ENCODE measurements at regions not wholly inside any gene's neighbourhood (a gene's known extent, or its start where the extent isn't known, plus 50 kb on each side); places are given as distances from the start of the nearest gene placed in this dataset.

DNA sequence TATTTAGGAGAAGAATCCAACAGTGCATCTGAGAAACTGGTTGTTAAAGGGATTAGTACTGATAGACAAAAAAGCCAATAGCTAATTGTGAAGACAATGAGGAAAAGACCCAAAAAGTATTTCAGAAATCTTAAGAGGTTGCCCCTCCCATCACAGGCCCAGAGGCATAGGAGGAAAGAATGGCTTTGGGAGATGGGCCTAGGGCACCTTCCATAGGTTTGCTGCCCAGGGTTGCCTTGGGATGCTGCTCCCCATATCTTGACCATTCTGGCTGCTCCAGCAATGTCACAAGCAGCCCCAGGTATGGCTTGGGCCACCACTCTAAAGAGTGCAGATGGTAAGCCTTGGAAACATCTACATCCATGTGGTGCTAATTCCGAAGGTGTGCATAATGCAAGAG lies 68.7 kb upstream of the CD5L start:
- Histone ChIP-seq H3K4me2 (no peak overlapping the region), H3K9ac (no peak overlapping the region), H4K20me1 (ENCODE audit: insufficient read depth) (no peaks in the 10 kb centered on the region), H2AFZ (ENCODE audit: low read depth) (no peak overlapping the region), H3K36me3 (replicated peaks in 1 of 2; ENCODE audit: control insufficient read depth in 1 of 2, insufficient read depth in 2 of 2, low read length in 1 of 2) (no peaks in the 10 kb centered on the region), H3K79me2 (ENCODE audit: insufficient read depth) (no peaks in the 10 kb centered on the region), H3K9me3 (no peaks in the 10 kb centered on the region), H3K4me3 (ENCODE audit: low read depth in 2 of 2, low read length in 1 of 2) (no peak overlapping the region), H3K27me3 (ENCODE audit: insufficient read depth) (no peaks in the 10 kb centered on the region; the same call in 1 of the 2 replicates), H3K4me1 (ENCODE audit: control insufficient read depth in 1 of 2, insufficient read depth in 2 of 2, low read depth in 1 of 2, low read length in 1 of 2) (no peaks in the 10 kb centered on the region), H3K9me2 (no peaks in the 10 kb centered on the region), H3K27ac (ENCODE audit: low read depth in 2 of 2, low read length in 1 of 2) (no peak overlapping the region), H3F3A (replicated peaks; ENCODE audit: insufficient read depth) (no peaks in the 10 kb centered on the region)
- ChIA-PET POLR2A (no interaction called here), CTCF (interaction anchor here (0.9 kb wide), 1 partner anchor 10 kb away, joined by 3 read pairs; no protein-coding TSS in a partner anchor)
- WGBS (ENCODE audit: low lambda C conversion rate) = 18% methylated on average over 1 of the region's 1 CpG
- no peak for TF ChIP-seq MXI1 (IDR thresholded peaks at IDR 0.05; ENCODE audit: low read depth, low read length)
- TF ChIP-seq, protein P1, sequence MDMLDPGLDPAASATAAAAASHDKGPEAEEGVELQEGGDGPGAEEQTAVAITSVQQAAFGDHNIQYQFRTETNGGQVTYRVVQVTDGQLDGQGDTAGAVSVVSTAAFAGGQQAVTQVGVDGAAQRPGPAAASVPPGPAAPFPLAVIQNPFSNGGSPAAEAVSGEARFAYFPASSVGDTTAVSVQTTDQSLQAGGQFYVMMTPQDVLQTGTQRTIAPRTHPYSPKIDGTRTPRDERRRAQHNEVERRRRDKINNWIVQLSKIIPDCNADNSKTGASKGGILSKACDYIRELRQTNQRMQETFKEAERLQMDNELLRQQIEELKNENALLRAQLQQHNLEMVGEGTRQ (IDR thresholded peaks at IDR 0.05; ENCODE audit: borderline replicate concordance, low read depth, low read length) = no peak
- TF ChIP-seq ELF1 (IDR thresholded peaks at IDR 0.05) = no peak
- TF ChIP-seq CHD2 (IDR thresholded peaks at IDR 0.05; ENCODE audit: low read length, partially characterized antibody) = no peak
- no peak for DNase-seq

GRCh38 chr1:157915859-157916258 lies 74.3 kb upstream of the CD5L start:
- H3K9ac ChIP-seq = no peak overlapping the region
- POLR2A ChIA-PET = no interaction called here

More at GRCh38 chr1:157915859-157916258, 74.3 kb upstream of the CD5L start:
- Histone ChIP-seq H3K27me3 (ENCODE audit: insufficient read depth) (peaks cover 10% of the 10 kb centered on the region; the same call in 1 of the 2 replicates), H3F3A (replicated peaks; ENCODE audit: insufficient read depth) (no peaks in the 10 kb centered on the region), H3K9me2 (no peaks in the 10 kb centered on the region), H3K9me3 (no peaks in the 10 kb centered on the region), H3K79me2 (ENCODE audit: insufficient read depth) (no peaks in the 10 kb centered on the region), H3K4me1 (ENCODE audit: control insufficient read depth in 1 of 2, insufficient read depth in 2 of 2, low read depth in 1 of 2, low read length in 1 of 2) (no peaks in the 10 kb centered on the region), H3K27ac (ENCODE audit: low read depth in 2 of 2, low read length in 1 of 2) (no peak overlapping the region), H2AFZ (ENCODE audit: low read depth) (no peak overlapping the region), H3K4me2 (no peak overlapping the region), H3K36me3 (replicated peaks in 1 of 2; ENCODE audit: control insufficient read depth in 1 of 2, insufficient read depth in 2 of 2, low read length in 1 of 2) (no peaks in the 10 kb centered on the region), H4K20me1 (ENCODE audit: insufficient read depth) (no peaks in the 10 kb centered on the region), H3K4me3 (ENCODE audit: low read depth in 2 of 2, low read length in 1 of 2) (no peak overlapping the region)
- CTCF ChIA-PET = no interaction called here
- WGBS (ENCODE audit: low lambda C conversion rate) = 0% methylated on average over 3 of the region's 3 CpGs
- no peak for TF ChIP-seq PBX3 (IDR thresholded peaks at IDR 0.05)
- TF ChIP-seq NFIC (IDR thresholded peaks at IDR 0.05; ENCODE audit: borderline replicate concordance) = no peak
- TF ChIP-seq, protein P2, sequence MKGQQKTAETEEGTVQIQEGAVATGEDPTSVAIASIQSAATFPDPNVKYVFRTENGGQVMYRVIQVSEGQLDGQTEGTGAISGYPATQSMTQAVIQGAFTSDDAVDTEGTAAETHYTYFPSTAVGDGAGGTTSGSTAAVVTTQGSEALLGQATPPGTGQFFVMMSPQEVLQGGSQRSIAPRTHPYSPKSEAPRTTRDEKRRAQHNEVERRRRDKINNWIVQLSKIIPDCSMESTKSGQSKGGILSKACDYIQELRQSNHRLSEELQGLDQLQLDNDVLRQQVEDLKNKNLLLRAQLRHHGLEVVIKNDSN (IDR thresholded peaks at IDR 0.05; ENCODE audit: borderline replicate concordance, low read depth) = no peak
- no peak for TF ChIP-seq MEF2A (IDR thresholded peaks at IDR 0.05; ENCODE audit: borderline replicate concordance, low read depth)
- no peak for TF ChIP-seq SMC3 (IDR thresholded peaks at IDR 0.05; ENCODE audit: low read depth, low read length)
- TF ChIP-seq ELF1 (IDR thresholded peaks at IDR 0.05) = no peak
- no peak for TF ChIP-seq JUND (IDR thresholded peaks at IDR 0.05)
- TF ChIP-seq MXI1 (IDR thresholded peaks at IDR 0.05; ENCODE audit: low read depth, low read length) = no peak
- TF ChIP-seq, protein P3, sequence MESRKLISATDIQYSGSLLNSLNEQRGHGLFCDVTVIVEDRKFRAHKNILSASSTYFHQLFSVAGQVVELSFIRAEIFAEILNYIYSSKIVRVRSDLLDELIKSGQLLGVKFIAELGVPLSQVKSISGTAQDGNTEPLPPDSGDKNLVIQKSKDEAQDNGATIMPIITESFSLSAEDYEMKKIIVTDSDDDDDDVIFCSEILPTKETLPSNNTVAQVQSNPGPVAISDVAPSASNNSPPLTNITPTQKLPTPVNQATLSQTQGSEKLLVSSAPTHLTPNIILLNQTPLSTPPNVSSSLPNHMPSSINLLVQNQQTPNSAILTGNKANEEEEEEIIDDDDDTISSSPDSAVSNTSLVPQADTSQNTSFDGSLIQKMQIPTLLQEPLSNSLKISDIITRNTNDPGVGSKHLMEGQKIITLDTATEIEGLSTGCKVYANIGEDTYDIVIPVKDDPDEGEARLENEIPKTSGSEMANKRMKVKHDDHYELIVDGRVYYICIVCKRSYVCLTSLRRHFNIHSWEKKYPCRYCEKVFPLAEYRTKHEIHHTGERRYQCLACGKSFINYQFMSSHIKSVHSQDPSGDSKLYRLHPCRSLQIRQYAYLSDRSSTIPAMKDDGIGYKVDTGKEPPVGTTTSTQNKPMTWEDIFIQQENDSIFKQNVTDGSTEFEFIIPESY (IDR thresholded peaks at IDR 0.05; ENCODE audit: borderline replicate concordance, low read depth) = no peak
- no peak for DNase-seq

Data from SK-N-SH (cell line).